ENCODE measurements at regions not wholly inside any gene's neighbourhood (a gene's known extent, or its start where the extent isn't known, plus 50 kb on each side); places are given as distances from the start of the nearest gene placed in this dataset.

DNA sequence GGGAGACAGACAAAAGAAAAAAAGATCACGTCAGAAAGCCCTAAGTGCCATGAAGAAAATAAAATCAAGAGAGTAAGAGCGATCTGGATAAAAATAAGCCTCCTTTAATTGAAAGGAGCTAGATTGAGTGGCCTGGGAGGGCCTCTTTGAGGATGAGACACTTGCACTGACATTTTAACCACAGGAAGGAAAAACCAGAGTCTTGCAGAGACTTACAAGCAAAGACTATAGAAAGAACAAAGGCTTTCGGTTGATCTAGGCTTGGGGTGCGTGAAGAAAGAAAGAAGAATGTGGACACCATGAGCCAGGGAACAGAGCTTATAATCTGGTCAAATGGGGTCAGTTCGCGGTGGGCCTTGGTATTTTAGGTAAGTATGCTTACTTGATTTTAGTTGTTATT is 342.7 kb downstream of the COG6 start:
- no peak for TF ChIP-seq POLR2AphosphoS5 (IDR thresholded peaks at IDR 0.05)
- TF ChIP-seq, protein P1, sequence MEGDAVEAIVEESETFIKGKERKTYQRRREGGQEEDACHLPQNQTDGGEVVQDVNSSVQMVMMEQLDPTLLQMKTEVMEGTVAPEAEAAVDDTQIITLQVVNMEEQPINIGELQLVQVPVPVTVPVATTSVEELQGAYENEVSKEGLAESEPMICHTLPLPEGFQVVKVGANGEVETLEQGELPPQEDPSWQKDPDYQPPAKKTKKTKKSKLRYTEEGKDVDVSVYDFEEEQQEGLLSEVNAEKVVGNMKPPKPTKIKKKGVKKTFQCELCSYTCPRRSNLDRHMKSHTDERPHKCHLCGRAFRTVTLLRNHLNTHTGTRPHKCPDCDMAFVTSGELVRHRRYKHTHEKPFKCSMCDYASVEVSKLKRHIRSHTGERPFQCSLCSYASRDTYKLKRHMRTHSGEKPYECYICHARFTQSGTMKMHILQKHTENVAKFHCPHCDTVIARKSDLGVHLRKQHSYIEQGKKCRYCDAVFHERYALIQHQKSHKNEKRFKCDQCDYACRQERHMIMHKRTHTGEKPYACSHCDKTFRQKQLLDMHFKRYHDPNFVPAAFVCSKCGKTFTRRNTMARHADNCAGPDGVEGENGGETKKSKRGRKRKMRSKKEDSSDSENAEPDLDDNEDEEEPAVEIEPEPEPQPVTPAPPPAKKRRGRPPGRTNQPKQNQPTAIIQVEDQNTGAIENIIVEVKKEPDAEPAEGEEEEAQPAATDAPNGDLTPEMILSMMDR (IDR thresholded peaks at IDR 0.05 in 8 of 11, conservative IDR thresholded peaks at IDR 0.05 in 3 of 11): no peak
